GM13976 (cell line): ENCODE measurements at regions not wholly inside any gene's neighbourhood (a gene's known extent, or its start where the extent isn't known, plus 50 kb on each side); places are given as distances from the start of the nearest gene placed in this dataset.

Experiments used
- DNase-seq: peaks from one replicate; pipeline ENCODE4 v3.0.0; 2012; ENCODE audit warnings: low spot score
- in situ Hi-C: fragments of 300-500 bp; cut with MboI; formaldehyde crosslinking; loops from one replicate; pipeline ENCODE4 v1.12.0; 2022; ENCODE audit warnings: low sequenced_read_pairs, mixed read lengths, inconsistent platforms; ENCODE audit not compliant: unreplicated experiment
- TF ChIP-seq, protein P1 (sequence below): IDR thresholded peaks from 2 replicates; pipeline ENCODE4 v1.5.1; 2012; ENCODE audit warnings: borderline replicate concordance, mild to moderate bottlenecking; ENCODE audit not compliant: insufficient read depth; ENCODE audit errors: extremely low read depth, missing control alignments, control extremely low read depth

DNA sequence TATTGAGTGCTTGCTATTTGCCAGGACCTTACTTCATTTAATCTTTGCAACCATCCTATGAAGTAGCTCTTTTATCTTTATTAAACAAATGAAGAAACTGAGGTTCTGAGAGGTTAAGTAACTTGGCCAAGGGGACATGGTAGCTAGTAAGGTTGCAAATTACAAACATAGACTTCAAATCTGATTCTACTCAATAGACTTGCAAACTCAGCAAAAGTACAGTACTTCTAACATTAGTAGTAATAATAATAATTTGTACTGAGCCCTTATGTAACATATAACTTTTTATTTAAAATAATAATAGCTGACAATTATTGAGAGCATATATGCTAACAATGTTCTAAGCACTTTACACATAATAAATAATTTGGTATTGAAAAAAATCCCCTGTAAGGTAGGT is 255.7 kb upstream of the ATP5MC3 start:
- DNase-seq: no peak
- TF ChIP-seq, protein P1, sequence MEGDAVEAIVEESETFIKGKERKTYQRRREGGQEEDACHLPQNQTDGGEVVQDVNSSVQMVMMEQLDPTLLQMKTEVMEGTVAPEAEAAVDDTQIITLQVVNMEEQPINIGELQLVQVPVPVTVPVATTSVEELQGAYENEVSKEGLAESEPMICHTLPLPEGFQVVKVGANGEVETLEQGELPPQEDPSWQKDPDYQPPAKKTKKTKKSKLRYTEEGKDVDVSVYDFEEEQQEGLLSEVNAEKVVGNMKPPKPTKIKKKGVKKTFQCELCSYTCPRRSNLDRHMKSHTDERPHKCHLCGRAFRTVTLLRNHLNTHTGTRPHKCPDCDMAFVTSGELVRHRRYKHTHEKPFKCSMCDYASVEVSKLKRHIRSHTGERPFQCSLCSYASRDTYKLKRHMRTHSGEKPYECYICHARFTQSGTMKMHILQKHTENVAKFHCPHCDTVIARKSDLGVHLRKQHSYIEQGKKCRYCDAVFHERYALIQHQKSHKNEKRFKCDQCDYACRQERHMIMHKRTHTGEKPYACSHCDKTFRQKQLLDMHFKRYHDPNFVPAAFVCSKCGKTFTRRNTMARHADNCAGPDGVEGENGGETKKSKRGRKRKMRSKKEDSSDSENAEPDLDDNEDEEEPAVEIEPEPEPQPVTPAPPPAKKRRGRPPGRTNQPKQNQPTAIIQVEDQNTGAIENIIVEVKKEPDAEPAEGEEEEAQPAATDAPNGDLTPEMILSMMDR: no peak
- in situ Hi-C loops: no loop called here

DNA sequence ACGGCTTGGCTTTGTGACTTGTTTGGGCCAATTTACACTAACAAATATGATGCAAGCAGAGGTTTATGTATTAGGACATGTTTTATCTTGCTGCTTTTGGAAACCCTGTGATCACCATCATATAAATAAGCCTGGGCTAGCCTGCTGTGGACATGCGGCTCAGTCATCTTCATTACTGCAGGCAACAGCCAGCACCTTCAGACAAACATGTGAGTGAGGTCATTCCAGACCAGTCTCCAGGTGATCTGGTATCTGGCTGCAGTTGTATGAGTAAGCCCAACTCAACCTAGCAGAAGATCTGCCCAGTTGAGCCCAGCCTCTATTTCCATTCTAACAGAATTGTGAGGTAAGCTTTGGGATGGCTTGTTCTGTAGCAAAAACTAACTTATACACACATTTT is 254.6 kb upstream of the ATP5MC3 start:
- TF ChIP-seq, protein P1: no peak
- in situ Hi-C loops: no loop called here
- DNase-seq: no peak

DNA sequence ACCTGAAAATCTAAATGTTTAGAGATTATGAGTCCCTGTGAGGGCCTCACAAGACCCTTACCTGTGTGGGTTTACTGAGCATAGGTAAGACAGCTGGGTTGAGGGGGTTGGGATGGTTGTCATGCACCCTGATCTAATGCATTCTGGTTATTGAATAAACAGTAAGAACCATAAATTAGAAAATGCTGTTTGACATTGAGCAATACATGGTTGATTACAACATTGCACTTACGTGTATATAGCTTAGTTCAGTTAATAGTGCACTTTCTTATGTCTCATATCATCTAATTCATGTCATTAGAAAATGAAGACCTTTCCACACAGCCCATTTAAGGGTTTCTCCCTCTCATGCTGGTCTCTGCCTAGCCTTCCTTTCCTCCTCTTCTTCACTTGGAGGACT is 253.5 kb upstream of the ATP5MC3 start:
- in situ Hi-C loops: no loop called here
- TF ChIP-seq, protein P1: no peak
- DNase-seq: no peak

DNA sequence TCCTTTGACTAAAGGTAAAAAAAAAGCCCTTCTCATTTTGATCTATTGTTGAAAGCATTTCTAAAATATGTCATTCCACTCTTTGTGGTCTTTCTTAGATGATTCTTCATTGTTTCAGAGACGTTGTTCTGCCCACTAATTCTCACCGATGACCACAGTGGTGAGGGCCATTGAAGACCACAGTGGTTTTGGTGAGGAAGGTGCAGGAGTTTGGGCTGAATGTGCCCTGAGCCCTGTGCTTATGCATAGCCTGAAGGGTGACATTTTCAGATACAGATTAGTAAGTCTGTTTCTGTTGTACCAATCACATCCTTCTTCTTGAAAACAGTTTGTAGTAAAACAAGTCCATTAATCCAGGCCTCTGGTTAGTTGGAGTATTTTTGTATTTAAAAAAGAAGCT is 251.3 kb upstream of the ATP5MC3 start:
- TF ChIP-seq, protein P1: no peak
- in situ Hi-C loops: no loop called here
- DNase-seq: no peak

DNA sequence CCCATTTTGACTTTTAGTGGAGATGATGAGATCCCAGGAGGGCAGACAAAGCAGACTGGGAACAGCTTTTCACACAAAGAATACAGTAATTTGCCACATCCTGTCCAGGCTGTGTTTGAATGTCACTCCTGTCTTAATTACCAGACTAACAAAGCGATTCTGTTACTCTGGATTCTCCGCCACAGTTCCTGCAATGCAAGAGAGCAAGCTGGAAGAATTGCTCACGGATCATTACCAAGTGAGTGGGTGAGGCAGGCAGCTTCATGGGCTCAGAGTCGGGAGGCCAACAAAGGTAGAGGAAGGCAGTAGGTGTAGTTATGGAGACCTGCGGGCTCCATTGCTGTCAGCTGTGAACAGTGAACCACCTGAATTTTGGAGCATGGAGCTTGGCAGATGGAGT is 250.5 kb upstream of the ATP5MC3 start:
- TF ChIP-seq, protein P1: no peak
- in situ Hi-C loops: no loop called here
- DNase-seq: no peak

DNA sequence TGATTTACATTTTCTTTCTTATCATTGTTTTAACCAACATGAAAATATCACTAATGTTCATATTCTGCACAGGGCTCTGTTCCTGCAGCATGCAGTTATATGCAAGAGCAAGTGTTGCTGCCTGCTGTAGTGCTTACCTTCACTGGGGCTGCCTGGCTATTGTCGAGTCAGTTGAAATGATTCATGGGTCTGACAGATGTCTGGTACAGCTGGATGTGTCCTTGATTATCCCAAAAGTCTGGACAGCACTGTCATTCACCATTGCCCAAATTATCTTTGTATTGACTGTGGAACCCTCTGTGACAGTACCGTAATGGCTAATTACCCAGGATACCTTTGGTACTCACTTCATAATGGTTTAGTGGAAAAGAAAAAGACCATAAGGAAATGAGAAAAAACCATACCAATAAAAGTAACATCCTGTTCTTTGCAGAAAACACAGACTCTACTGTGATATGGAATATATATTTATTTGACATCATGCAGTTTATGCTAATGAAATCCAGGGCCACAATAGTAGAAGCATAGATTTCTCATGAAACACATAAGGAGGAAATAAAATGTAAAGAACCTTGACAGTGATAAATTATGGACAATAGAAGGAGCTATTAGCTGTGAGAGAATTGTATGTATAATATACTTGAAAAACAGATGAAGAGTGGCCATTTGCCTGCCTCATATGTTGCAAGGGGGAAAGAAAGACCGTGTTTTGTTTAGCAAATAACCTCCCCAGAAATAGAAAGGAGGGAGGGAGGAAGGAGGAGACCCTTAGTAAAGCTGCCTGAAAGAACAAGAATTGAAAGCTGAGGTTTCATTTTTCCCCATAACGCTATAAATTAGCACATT is 249.8 kb upstream of the ATP5MC3 start:
- in situ Hi-C loops: no loop called here
- TF ChIP-seq, protein P1: no peak
- no peak for DNase-seq
